Testis (tissue), 2 donors: ENCODE measurements at regions not wholly inside any gene's neighbourhood (a gene's known extent, or its start where the extent isn't known, plus 50 kb on each side); places are given as distances from the start of the nearest gene placed in this dataset.

ENCODE experiments used
- DNase-seq: peaks from one replicate; pipeline ENCODE4 v3.0.0-alpha.2; 2019
- H3K27ac ChIP-seq, 2 donors: fragments of 200-600 bp; sonication (generic); one replicate each; pipeline ENCODE4 v1.5.1; 2019
- H3K27me3 ChIP-seq: fragments of 200-600 bp; sonication (generic); one replicate; pipeline ENCODE4 v1.5.1; 2019
- H3K36me3 ChIP-seq: fragments of 200-600 bp; sonication (generic); one replicate; pipeline ENCODE4 v1.5.1; 2017; ENCODE audit warnings: low read depth; ENCODE audit errors: missing control alignments
- H3K4me1 ChIP-seq: fragments of 200-600 bp; sonication (generic); one replicate; pipeline ENCODE4 v1.5.1; 2019
- H3K4me3 ChIP-seq, 2 donors: fragments of 200-600 bp; sonication (generic); one replicate each; pipeline ENCODE4 v1.5.1; 2017 to 2019
- H3K9me3 ChIP-seq: fragments of 200-600 bp; sonication (generic); one replicate; pipeline ENCODE4 v1.5.1; 2017
- POLR2A ChIP-seq: fragments of 450-650 bp; IDR thresholded peaks from one replicate; pipeline ENCODE4 v1.6.1; 2017; ENCODE audit warnings: antibody characterized with exemption, mild to moderate bottlenecking, moderate library complexity
- WGBS, 2 donors: methylation state at CpG; one replicate each; pipeline ENCODE4 v1.1.5; 2018; 5-methylcytosine and 5-hydroxymethylcytosine counted together
- intact Hi-C: fragments of 100-400 bp; cut with DNase I; formaldehyde crosslinking; loops from one replicate; pipeline ENCODE4 v1.15.1; 2023; ENCODE audit warnings: low total_unique reads
- TF ChIP-seq, protein P1 (sequence below), 3 experiments: fragments of 450-650 bp in 2 of 3; fragments of 200-600 bp in 1 of 3; sonication (generic) in 1 of 3; IDR thresholded peaks; one replicate each; pipeline ENCODE4 v1.5.1; 2016 to 2019; ENCODE audit warnings: antibody characterized with exemption in 3 of 3, mild to moderate bottlenecking in 2 of 3, moderate library complexity in 1 of 3

DNA sequence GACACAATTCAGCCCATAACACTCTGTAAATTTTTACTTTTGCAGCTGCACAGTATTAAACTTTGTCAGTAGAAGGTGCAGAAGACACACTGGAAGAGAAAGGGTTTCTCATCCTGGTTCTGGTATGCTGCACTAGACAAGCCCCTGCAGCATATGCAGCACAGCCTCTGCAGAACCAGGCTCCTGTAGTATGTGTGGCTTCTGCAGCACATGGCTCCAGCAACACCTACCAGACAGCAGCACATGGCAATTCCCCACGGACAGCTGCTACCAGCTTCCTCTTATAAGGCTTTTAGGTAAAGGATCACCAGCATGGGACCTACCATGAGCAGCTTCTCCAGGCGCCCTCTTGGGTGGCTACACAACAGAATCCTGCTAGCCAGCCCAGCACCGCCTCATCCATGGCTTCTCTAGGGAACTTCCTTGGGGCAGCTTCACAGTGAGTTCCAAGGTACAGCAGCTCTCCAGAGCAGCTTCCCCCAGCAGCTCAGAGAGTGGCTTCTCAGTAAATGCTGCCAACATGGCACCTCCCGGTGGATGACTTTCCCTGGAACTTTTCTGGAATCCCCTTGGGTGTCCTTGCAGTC, 534.4 kb upstream of the CXADR start:
- Histone ChIP-seq H3K4me1 (no peaks in the 10 kb centered on the region), H3K4me3 (no peak overlapping the region), H3K36me3 (no peaks in the 10 kb centered on the region), H3K9me3 (no peaks in the 10 kb centered on the region), H3K27ac (no peak overlapping the region), H3K27me3 (no peaks in the 10 kb centered on the region)
- 92 to 93% methylated on average over 4 of the region's 4 CpGs for whole genome bisulfite sequencing, 2 donors
- no peak for DNase-seq
- TF ChIP-seq, protein P1, sequence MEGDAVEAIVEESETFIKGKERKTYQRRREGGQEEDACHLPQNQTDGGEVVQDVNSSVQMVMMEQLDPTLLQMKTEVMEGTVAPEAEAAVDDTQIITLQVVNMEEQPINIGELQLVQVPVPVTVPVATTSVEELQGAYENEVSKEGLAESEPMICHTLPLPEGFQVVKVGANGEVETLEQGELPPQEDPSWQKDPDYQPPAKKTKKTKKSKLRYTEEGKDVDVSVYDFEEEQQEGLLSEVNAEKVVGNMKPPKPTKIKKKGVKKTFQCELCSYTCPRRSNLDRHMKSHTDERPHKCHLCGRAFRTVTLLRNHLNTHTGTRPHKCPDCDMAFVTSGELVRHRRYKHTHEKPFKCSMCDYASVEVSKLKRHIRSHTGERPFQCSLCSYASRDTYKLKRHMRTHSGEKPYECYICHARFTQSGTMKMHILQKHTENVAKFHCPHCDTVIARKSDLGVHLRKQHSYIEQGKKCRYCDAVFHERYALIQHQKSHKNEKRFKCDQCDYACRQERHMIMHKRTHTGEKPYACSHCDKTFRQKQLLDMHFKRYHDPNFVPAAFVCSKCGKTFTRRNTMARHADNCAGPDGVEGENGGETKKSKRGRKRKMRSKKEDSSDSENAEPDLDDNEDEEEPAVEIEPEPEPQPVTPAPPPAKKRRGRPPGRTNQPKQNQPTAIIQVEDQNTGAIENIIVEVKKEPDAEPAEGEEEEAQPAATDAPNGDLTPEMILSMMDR (IDR thresholded peaks at IDR 0.05) = no peak
- no peak for TF ChIP-seq POLR2A
- intact Hi-C loops = no loop called here

DNA sequence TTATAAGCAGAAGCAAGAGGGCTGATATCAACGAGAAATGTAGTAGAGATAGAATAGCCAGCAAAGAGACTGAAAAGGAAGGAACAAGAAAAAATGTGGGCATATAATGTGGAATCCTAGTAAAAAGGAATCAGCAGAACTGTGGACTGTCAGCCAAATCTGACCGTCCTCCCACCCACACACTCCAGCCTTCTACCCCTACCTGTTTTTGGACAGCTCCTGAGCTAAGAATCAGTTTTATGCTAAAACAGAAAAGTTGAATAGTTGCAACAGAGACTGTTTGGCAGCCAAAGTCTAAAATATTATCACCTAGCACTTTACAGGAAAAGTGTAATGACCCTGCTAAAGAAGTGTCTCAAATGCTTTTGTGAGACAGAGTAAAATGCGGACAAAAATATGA, 533.3 kb upstream of the CXADR start:
- H3K27ac ChIP-seq = no peak overlapping the region
- 76 to 84% methylated on average over 3 of the region's 3 CpGs for WGBS, 2 donors
- TF ChIP-seq POLR2A = no peak
- TF ChIP-seq, protein P1 (IDR thresholded peaks at IDR 0.05) = no peak

DNA sequence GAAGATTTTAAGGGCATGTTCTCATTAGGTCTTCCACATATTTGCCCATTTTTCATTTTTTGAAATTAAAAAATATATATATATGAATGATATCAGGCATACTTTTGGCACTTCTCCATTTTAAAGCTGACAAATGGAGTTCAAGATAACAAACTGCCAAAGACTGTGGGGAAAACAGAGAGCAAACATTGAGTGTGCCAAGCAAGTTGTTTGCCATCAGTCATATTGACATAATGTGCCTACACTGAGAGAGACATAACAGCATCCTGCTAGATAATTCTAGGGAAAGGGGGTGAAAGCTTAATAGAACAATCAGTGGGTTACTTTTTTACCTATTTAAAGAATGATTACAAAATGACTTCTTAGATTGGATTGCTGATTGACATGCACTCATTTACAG, 529.4 kb upstream of the CXADR start:
- no peak overlapping the region for H3K4me3 ChIP-seq
- no peaks in the 10 kb centered on the region for H3K9me3 ChIP-seq
- intact Hi-C loops = no loop called here
- H3K4me1 ChIP-seq = no peaks in the 10 kb centered on the region
- H3K27me3 ChIP-seq = no peaks in the 10 kb centered on the region
- no peaks in the 10 kb centered on the region for H3K36me3 ChIP-seq
- no peak for DNase-seq
- TF ChIP-seq, protein P1 (IDR thresholded peaks at IDR 0.05) = no peak
- no peak overlapping the region for H3K27ac ChIP-seq

More for the DNA sequence above, 533.3 kb upstream of the CXADR start:
- Histone ChIP-seq H3K36me3 (no peaks in the 10 kb centered on the region), H3K9me3 (no peaks in the 10 kb centered on the region), H3K27me3 (no peaks in the 10 kb centered on the region), H3K4me3 (no peak overlapping the region), H3K4me1 (no peaks in the 10 kb centered on the region)
- no peak for DNase-seq
- intact Hi-C loops = no loop called here

DNA sequence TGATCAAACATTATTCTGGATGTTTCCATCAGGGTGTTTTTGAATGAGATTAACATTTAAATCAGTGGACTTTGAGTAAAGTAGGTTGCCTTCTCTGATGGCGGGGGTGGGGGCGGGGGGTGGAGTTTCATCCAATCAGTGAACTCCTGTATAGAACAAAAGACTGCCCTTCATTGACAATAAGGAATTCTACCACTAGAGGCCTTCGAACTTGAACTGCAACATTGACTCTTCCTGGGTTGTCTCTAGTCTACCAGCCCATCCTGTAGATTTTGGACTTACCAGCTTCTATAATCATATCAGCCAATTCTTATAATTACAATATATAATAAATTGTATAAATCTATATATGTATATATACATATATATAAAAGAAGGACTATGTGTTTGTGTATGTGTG, 520.4 kb upstream of the CXADR start:
- Histone ChIP-seq H3K27ac (no peak overlapping the region), H3K9me3 (no peaks in the 10 kb centered on the region), H3K27me3 (no peaks in the 10 kb centered on the region), H3K4me3 (no peak overlapping the region), H3K4me1 (no peaks in the 10 kb centered on the region), H3K36me3 (no peaks in the 10 kb centered on the region)
- 88 to 95% methylated on average over 3 of the region's 3 CpGs for WGBS, 2 donors
- no peak for DNase-seq
- intact Hi-C loops = no loop called here
- no peak for TF ChIP-seq POLR2A
- TF ChIP-seq, protein P1 (IDR thresholded peaks at IDR 0.05) = no peak

DNA sequence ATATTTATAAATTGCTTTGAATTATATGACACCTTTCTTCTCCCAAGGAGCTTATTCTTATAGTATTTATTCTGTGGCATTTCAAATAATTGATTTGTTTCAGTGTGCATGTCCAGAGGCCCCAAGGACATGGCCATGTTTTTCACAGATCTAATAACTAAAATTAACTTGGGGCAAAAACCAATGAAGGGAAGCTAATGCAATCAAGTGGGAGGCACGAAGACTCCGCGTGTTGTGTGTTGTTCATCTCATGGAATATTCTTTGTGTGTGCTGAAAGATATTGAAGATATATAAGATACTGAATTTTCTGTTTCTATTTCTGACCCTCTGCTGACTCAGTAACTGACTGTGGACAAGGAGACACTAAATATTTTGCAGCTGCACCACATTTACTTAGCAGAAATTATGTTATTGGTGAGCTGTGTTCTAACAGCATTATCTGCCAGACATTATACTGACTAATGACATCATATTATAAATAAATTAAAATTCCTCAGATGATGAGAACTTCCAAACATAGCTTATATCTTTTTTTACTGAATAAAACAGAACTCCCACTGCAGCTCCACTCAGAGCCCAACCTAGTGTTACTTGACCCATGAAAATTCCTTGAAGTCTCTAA, 519.3 kb upstream of the CXADR start:
- Histone ChIP-seq H3K4me3 (no peak overlapping the region), H3K4me1 (no peaks in the 10 kb centered on the region), H3K27me3 (no peaks in the 10 kb centered on the region), H3K9me3 (no peaks in the 10 kb centered on the region), H3K36me3 (no peaks in the 10 kb centered on the region), H3K27ac (no peak overlapping the region)
- DNase-seq = no peak
- intact Hi-C loops = no loop called here
- TF ChIP-seq POLR2A = no peak
- TF ChIP-seq, protein P1 (IDR thresholded peaks at IDR 0.05) = no peak
- WGBS, 2 donors = 97 to 100% methylated on average over 3 of the region's 3 CpGs
